H1 (cell line): ENCODE measurements at regions not wholly inside any gene's neighbourhood (a gene's known extent, or its start where the extent isn't known, plus 50 kb on each side); places are given as distances from the start of the nearest gene placed in this dataset.

ENCODE experiments used
- EGR1 ChIP-seq: IDR thresholded peaks from 2 replicates; pipeline ENCODE4 v1.6.1; 2011; ENCODE audit warnings: low read depth, low read length, borderline replicate concordance
- EZH2 ChIP-seq: fragments of 200-600 bp; sonication (generic); IDR thresholded peaks from 2 replicates; pipeline ENCODE4 v1.7.1; 2012; ENCODE audit warnings: low read depth, mild to moderate bottlenecking, moderate library complexity, low read length, inconsistent platforms; ENCODE audit not compliant: severe bottlenecking
- KDM5A ChIP-seq: fragments of 200-600 bp; IDR thresholded peaks from 2 replicates; pipeline ENCODE4 v1.7.1; 2012; ENCODE audit warnings: mild to moderate bottlenecking, low read length, inconsistent platforms, mixed read lengths
- POLR2AphosphoS5 ChIP-seq: IDR thresholded peaks from 2 replicates; pipeline ENCODE4 v1.6.1; 2011; ENCODE audit warnings: low read depth, low read length
- SIN3A ChIP-seq, 2 experiments: IDR thresholded peaks in 1 of 2; conservative IDR thresholded peaks in 1 of 2; 2 replicates each; pipeline ENCODE4 v1.6.1; 2011 to 2012; ENCODE audit warnings: low read length in 2 of 2, improper control_type of control experiment in 1 of 2, low read depth in 1 of 2, mild to moderate bottlenecking in 1 of 2
- TAF1 ChIP-seq: IDR thresholded peaks from 2 replicates; pipeline ENCODE4 v1.6.1; 2011; ENCODE audit warnings: mild to moderate bottlenecking, low read depth, low read length
- ZNF274 ChIP-seq: IDR thresholded peaks from 2 replicates; pipeline ENCODE4 v1.7.0; 2012; ENCODE audit warnings: low read length, borderline replicate concordance; ENCODE audit errors: extremely low read depth
- TF ChIP-seq, protein P1 (sequence below): IDR thresholded peaks from 2 replicates; pipeline ENCODE4 v1.6.1; 2012; ENCODE audit warnings: inconsistent platforms
- TF ChIP-seq, protein P2 (sequence below), 3 experiments: IDR thresholded peaks; 1 replicate in 2 of 3; 2 replicates in 1 of 3; pipeline versions ENCODE4 v1.5.1 to v1.6.1; 2011; ENCODE audit warnings: low read length in 3 of 3, mild to moderate bottlenecking in 3 of 3, inconsistent platforms in 2 of 3, low read depth in 1 of 3, moderate library complexity in 1 of 3; ENCODE audit not compliant: insufficient read depth in 1 of 3; ENCODE audit errors: control extremely low read depth in 1 of 3

DNA sequence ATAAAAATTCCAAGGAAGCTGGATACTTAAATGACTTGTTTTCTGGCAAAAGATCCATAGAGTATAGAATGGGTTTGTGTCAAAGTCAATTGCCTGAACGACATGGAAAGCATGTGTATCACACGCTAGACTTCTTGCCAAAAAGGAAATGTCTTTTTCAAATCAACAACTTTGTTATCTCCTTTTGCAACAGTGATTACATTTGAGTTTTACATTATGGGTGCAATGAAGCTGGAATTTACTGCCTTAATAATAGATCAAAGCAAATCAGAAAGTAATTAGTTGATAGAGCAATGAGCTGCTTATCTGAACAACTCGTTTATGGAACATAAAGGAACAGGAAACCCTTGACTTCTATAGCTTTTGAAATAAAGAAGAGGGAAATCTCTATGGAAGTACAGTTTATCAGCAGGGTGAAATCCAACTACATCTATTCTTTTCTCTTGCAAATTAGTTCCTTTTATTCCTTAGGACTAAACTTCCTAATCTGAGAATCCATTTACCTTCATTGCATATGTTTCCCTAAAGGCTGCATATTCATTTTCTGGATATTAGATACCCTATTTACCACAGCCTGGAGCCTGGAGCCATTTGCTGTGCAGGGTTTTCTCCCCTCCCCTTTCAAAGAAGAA is 415.1 kb upstream of the NECTIN3 start:
- TF ChIP-seq POLR2AphosphoS5 (no peak), ZNF274 (no peak), TAF1 (no peak), EGR1 (no peak), SIN3A (conservative IDR thresholded peaks at IDR 0.05 in 1 of 2, IDR thresholded peaks at IDR 0.05 in 1 of 2; ENCODE audit: low read depth in 1 of 2, low read length in 2 of 2) (no peak), EZH2 (no peak), KDM5A (no peak)
- TF ChIP-seq, protein P1, sequence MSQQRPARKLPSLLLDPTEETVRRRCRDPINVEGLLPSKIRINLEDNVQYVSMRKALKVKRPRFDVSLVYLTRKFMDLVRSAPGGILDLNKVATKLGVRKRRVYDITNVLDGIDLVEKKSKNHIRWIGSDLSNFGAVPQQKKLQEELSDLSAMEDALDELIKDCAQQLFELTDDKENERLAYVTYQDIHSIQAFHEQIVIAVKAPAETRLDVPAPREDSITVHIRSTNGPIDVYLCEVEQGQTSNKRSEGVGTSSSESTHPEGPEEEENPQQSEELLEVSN, result no peak
- TF ChIP-seq, protein P2, sequence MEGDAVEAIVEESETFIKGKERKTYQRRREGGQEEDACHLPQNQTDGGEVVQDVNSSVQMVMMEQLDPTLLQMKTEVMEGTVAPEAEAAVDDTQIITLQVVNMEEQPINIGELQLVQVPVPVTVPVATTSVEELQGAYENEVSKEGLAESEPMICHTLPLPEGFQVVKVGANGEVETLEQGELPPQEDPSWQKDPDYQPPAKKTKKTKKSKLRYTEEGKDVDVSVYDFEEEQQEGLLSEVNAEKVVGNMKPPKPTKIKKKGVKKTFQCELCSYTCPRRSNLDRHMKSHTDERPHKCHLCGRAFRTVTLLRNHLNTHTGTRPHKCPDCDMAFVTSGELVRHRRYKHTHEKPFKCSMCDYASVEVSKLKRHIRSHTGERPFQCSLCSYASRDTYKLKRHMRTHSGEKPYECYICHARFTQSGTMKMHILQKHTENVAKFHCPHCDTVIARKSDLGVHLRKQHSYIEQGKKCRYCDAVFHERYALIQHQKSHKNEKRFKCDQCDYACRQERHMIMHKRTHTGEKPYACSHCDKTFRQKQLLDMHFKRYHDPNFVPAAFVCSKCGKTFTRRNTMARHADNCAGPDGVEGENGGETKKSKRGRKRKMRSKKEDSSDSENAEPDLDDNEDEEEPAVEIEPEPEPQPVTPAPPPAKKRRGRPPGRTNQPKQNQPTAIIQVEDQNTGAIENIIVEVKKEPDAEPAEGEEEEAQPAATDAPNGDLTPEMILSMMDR (IDR thresholded peaks at IDR 0.05; ENCODE audit: control extremely low read depth in 1 of 3, insufficient read depth in 1 of 3, low read depth in 1 of 3, low read length in 3 of 3), result no peak
